ENCODE measurements at regions not wholly inside any gene's neighbourhood (a gene's known extent, or its start where the extent isn't known, plus 50 kb on each side); places are given as distances from the start of the nearest gene placed in this dataset.

DNA sequence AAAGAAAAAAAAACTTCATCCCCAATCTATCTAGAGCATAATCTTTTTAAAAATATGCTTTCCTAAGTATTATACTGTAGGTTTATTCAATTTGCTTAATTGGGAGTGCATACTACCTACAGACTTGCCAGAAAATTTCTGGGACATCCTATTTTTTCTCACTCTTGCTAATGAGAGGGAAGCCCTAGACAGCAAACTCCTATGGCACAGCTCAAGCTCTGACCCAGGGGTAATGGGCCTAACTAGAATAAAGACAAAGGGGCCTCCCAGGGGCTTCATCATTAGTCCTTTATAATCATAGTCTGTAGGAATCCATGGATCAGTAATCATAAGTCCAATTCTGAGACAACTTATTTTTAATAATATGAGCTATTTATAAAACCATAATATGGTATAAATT, 142.6 kb upstream of the ITGA4 start:
- TF ChIP-seq EZH2 (IDR thresholded peaks at IDR 0.05; ENCODE audit: insufficient read depth, poor library complexity, severe bottlenecking): no peak
- TF ChIP-seq EZH2phosphoT487 (IDR thresholded peaks at IDR 0.05; ENCODE audit: insufficient read depth, low read depth): no peak

Measured in GM23248 (cell line).